ENCODE measurements at regions not wholly inside any gene's neighbourhood (a gene's known extent, or its start where the extent isn't known, plus 50 kb on each side); places are given as distances from the start of the nearest gene placed in this dataset.
"Not testable (repeated sequence)": the region's sequence is repeated elsewhere in the genome, so short reads cannot be mapped to it uniquely, and the experiment has no call there.

DNA sequence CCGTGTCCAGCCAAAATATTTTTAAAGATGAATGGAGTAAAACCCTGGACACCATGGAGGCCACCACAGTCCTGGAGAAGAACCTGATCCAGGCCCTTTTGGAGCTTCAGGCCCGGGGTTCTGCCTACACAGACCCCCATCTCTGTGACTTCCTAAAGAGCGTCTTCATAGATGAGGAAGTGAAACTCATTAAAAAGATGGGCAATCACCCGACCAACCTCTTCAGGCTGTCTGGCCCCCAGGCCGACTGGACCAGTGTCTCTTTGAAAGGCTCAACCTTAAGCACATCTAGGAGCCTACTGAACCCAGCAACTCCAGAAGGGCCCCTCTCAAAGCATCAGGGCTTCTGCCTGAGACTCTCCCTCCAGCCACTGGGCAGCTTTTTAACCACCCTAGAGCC lies 107.9 kb upstream of the FAM174B start:
- Histone ChIP-seq H3K9ac (ENCODE audit: insufficient read length, low read depth) (no peak overlapping the region), H3K4me1 (ENCODE audit: insufficient read depth, insufficient read length) (no peaks in the 10 kb centered on the region), H3K36me3 (ENCODE audit: insufficient read depth, insufficient read length, low read length) (no peaks in the 10 kb centered on the region), H3K9me3 (ENCODE audit: insufficient read depth, low read length) (no peaks in the 10 kb centered on the region), H3K27me3 (ENCODE audit: insufficient read depth, insufficient read length) (no peaks in the 10 kb centered on the region), H3K4me3 (ENCODE audit: insufficient read length, low read depth) (no peak overlapping the region)
- DNase-seq (ENCODE audit: low read depth, low spot score): no peak
- TF ChIP-seq ZNF274 (IDR thresholded peaks at IDR 0.05; ENCODE audit: low read depth, low read length) (no peak), SUZ12 (IDR thresholded peaks at IDR 0.05; ENCODE audit: extremely low read depth, insufficient read depth, insufficient read length) (no peak), YY1 (IDR thresholded peaks at IDR 0.05; ENCODE audit: insufficient read depth, insufficient read length) (no peak)

DNA sequence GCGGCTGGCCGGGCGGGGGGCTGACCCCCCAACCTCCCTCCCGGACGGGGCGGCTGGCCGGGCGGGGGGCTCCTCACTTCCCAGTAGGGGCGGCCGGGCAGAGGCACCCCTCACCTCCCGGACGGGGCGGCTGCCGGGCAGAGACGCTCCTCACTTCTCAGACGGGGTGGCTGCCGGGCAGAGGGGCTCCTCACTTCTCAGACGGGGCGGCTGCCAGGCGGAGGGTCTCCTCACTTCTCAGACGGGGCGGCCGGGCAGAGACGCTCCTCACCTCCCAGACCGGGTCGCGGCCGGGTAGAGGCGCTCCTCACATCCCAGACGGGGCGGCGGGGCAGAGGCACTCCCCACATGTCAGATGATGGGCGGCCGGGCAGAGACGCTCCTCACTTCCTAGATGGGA lies 112.6 kb upstream of the FAM174B start:
- H3K4me3 ChIP-seq (ENCODE audit: insufficient read length, low read depth); H3K4me1 ChIP-seq (ENCODE audit: insufficient read depth, insufficient read length): not testable (repeated sequence)

GRCh38 chr15:92770641-92771040 lies 115.1 kb upstream of the FAM174B start:
- Histone ChIP-seq H3K4me3 (ENCODE audit: insufficient read length, low read depth) (no peak overlapping the region), H3K36me3 (ENCODE audit: insufficient read depth, insufficient read length, low read length) (no peaks in the 10 kb centered on the region), H3K9ac (ENCODE audit: insufficient read length, low read depth) (no peak overlapping the region), H3K9me3 (ENCODE audit: insufficient read depth, low read length) (peaks cover 9% of the 10 kb centered on the region; the same call in 1 of the 2 replicates), H3K27me3 (ENCODE audit: insufficient read depth, insufficient read length) (no peaks in the 10 kb centered on the region), H3K4me1 (ENCODE audit: insufficient read depth, insufficient read length) (no peaks in the 10 kb centered on the region)
- no peak for TF ChIP-seq YY1 (IDR thresholded peaks at IDR 0.05; ENCODE audit: insufficient read depth, insufficient read length)
- no peak for TF ChIP-seq ZNF274 (IDR thresholded peaks at IDR 0.05; ENCODE audit: low read depth, low read length)
- no peak for TF ChIP-seq SUZ12 (IDR thresholded peaks at IDR 0.05; ENCODE audit: extremely low read depth, insufficient read depth, insufficient read length)
- no peak for DNase-seq (ENCODE audit: low read depth, low spot score)

More for the DNA sequence above, 112.6 kb upstream of the FAM174B start:
- not testable (repeated sequence) for DNase-seq (ENCODE audit: low read depth, low spot score); H3K36me3 ChIP-seq (ENCODE audit: insufficient read depth, insufficient read length, low read length); H3K27me3 ChIP-seq (ENCODE audit: insufficient read depth, insufficient read length); H3K9me3 ChIP-seq (ENCODE audit: insufficient read depth, low read length); H3K9ac ChIP-seq (ENCODE audit: insufficient read length, low read depth)

DNA sequence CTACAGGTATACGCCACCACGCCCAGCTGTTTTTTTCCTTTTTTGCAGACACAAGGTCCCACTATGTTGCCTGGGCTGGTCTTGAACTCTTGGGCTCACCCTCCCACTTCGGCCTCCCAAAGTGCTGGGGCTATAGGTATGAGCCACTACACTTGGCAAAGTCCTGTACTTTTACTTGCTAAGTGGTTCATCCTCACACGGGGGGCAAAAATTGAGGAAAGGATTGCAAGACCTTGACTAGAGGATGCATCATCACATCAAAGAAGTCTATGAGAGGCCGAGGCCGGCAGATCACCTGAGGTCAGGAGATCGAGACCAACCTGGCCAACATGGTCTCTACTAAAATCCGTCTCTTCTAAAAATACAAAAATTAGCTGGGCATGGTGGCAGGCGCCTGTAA lies 116.5 kb upstream of the FAM174B start:
- no peak overlapping the region for H3K9ac ChIP-seq (ENCODE audit: insufficient read length, low read depth)
- H3K27me3 ChIP-seq (ENCODE audit: insufficient read depth, insufficient read length): no peaks in the 10 kb centered on the region
- no peak for DNase-seq (ENCODE audit: low read depth, low spot score)
- H3K9me3 ChIP-seq (ENCODE audit: insufficient read depth, low read length): peaks cover 9% of the 10 kb centered on the region; the same call in 1 of the 2 replicates
- no peaks in the 10 kb centered on the region for H3K4me1 ChIP-seq (ENCODE audit: insufficient read depth, insufficient read length)
- no peak for TF ChIP-seq YY1 (IDR thresholded peaks at IDR 0.05; ENCODE audit: insufficient read depth, insufficient read length)
- TF ChIP-seq ZNF274 (IDR thresholded peaks at IDR 0.05; ENCODE audit: low read depth, low read length): no peak
- no peak for TF ChIP-seq SUZ12 (IDR thresholded peaks at IDR 0.05; ENCODE audit: extremely low read depth, insufficient read depth, insufficient read length)
- no peak overlapping the region for H3K4me3 ChIP-seq (ENCODE audit: insufficient read length, low read depth)
- no peaks in the 10 kb centered on the region for H3K36me3 ChIP-seq (ENCODE audit: insufficient read depth, insufficient read length, low read length)

- Histone ChIP-seq H3K4me3 (ENCODE audit: insufficient read length, low read depth) (no peak overlapping the region), H3K4me1 (ENCODE audit: insufficient read depth, insufficient read length) (no peaks in the 10 kb centered on the region), H3K27me3 (ENCODE audit: insufficient read depth, insufficient read length) (no peaks in the 10 kb centered on the region), H3K9ac (ENCODE audit: insufficient read length, low read depth) (no peak overlapping the region), H3K9me3 (ENCODE audit: insufficient read depth, low read length) (peaks cover 9% of the 10 kb centered on the region; the same call in 1 of the 2 replicates), H3K36me3 (ENCODE audit: insufficient read depth, insufficient read length, low read length) (no peaks in the 10 kb centered on the region)
- no peak for DNase-seq (ENCODE audit: low read depth, low spot score)
- TF ChIP-seq SUZ12 (IDR thresholded peaks at IDR 0.05; ENCODE audit: extremely low read depth, insufficient read depth, insufficient read length) (no peak), YY1 (IDR thresholded peaks at IDR 0.05; ENCODE audit: insufficient read depth, insufficient read length) (no peak), ZNF274 (IDR thresholded peaks at IDR 0.05; ENCODE audit: low read depth, low read length) (no peak)
Observed at GRCh38 chr15:92772626-92773244, 117.2 kb upstream of the FAM174B start.

DNA sequence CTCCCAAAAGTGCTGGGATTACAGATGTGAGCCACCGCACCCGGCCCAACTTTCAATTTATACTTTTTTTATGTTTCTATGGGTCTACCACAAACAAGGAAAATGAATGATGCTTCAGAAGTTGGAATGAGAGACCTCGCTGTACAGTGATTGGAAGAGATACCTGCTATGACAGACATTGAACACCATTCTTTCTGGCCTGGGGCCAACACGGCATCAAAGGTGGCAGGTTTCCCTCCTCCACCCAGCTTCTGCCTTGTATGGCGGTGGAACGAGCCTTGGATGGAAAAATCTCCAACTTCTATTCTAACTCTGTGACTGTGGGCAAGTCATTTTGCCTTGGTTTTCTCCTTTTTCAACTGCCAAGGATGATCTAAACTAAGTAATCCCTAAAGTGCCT lies 117.8 kb upstream of the FAM174B start:
- Histone ChIP-seq H3K27me3 (ENCODE audit: insufficient read depth, insufficient read length) (no peaks in the 10 kb centered on the region), H3K4me1 (ENCODE audit: insufficient read depth, insufficient read length) (no peaks in the 10 kb centered on the region), H3K9me3 (ENCODE audit: insufficient read depth, low read length) (peaks cover 9% of the 10 kb centered on the region; the same call in 1 of the 2 replicates), H3K9ac (ENCODE audit: insufficient read length, low read depth) (no peak overlapping the region), H3K4me3 (ENCODE audit: insufficient read length, low read depth) (no peak overlapping the region), H3K36me3 (ENCODE audit: insufficient read depth, insufficient read length, low read length) (no peaks in the 10 kb centered on the region)
- DNase-seq (ENCODE audit: low read depth, low spot score): no peak
- no peak for TF ChIP-seq SUZ12 (IDR thresholded peaks at IDR 0.05; ENCODE audit: extremely low read depth, insufficient read depth, insufficient read length)
- no peak for TF ChIP-seq YY1 (IDR thresholded peaks at IDR 0.05; ENCODE audit: insufficient read depth, insufficient read length)
- TF ChIP-seq ZNF274 (IDR thresholded peaks at IDR 0.05; ENCODE audit: low read depth, low read length): no peak

DNA sequence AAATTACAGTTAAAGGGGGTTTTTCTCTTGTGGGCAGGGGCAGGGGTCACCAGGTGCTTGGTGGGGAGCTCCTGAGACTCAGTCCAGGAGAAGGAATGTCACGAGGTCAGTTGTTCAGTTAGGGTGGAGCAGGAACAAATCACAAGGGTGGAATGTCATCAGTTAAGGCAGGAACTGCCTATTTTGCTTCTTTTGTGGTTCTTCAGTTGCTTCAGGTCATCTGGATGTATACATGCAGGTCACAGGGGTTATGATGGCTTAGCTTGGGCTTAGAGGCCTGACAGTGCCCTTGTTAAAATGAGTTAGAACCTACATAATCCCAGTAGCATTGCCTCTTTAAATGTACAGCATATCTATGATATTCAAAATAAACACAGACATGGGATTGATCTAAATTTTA lies 120.2 kb upstream of the CHD2 start:
- no peak for DNase-seq (ENCODE audit: low read depth, low spot score)
- Histone ChIP-seq H3K4me1 (ENCODE audit: insufficient read depth, insufficient read length) (no peaks in the 10 kb centered on the region), H3K27me3 (ENCODE audit: insufficient read depth, insufficient read length) (no peaks in the 10 kb centered on the region), H3K9me3 (ENCODE audit: insufficient read depth, low read length) (peaks cover 14% of the 10 kb centered on the region), H3K9ac (ENCODE audit: insufficient read length, low read depth) (no peak overlapping the region), H3K36me3 (ENCODE audit: insufficient read depth, insufficient read length, low read length) (no peaks in the 10 kb centered on the region), H3K4me3 (ENCODE audit: insufficient read length, low read depth) (no peak overlapping the region)
- TF ChIP-seq SUZ12 (IDR thresholded peaks at IDR 0.05; ENCODE audit: extremely low read depth, insufficient read depth, insufficient read length): no peak
- no peak for TF ChIP-seq YY1 (IDR thresholded peaks at IDR 0.05; ENCODE audit: insufficient read depth, insufficient read length)
- no peak for TF ChIP-seq ZNF274 (IDR thresholded peaks at IDR 0.05; ENCODE audit: low read depth, low read length)
